Activated naive CD4-positive, alpha-beta T cell (primary cell): ENCODE measurements at regions not wholly inside any gene's neighbourhood (a gene's known extent, or its start where the extent isn't known, plus 50 kb on each side); places are given as distances from the start of the nearest gene placed in this dataset.
A peak's percentile ranks its signal among the peaks of the same experiment; 100 is the strongest.
"Not testable (repeated sequence)": the region's sequence is repeated elsewhere in the genome, so short reads cannot be mapped to it uniquely, and the experiment has no call there.

ENCODE experiments used
- DNase-seq, 4 experiments: peaks; one replicate each; lab custom pipeline; 2025; lab: John Stamatoyannopoulos, UW

DNA sequence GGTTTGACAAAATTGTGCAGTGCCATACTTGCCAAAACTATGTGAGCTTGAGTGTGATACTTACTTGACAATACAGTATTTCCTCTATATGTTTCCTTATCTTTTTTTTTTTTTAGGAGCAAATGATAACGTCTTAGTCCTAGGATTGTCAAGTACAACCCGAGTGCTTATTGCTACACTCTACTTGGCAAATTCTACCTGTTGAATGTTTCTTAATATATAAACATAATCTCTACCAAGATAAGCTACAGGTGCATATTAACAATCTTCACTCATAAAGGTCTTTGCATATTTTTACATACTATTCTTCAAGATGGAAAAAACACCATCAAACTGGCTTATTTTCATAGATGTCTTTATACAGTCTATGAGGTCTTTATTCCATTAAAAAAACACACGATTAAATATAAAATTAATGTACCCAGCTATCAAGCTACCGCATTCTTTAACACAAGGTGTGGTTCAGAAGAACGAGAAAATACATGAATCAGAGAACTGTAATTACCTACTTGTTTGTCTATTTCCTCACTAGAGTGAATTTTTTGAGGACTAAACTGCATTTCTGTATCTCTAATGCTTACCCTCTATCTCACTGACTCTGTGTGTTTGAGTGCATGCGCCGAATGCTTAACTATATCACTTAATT is 76.1 kb upstream of the PDSS1 start:
- DNase-seq = no peak

DNA sequence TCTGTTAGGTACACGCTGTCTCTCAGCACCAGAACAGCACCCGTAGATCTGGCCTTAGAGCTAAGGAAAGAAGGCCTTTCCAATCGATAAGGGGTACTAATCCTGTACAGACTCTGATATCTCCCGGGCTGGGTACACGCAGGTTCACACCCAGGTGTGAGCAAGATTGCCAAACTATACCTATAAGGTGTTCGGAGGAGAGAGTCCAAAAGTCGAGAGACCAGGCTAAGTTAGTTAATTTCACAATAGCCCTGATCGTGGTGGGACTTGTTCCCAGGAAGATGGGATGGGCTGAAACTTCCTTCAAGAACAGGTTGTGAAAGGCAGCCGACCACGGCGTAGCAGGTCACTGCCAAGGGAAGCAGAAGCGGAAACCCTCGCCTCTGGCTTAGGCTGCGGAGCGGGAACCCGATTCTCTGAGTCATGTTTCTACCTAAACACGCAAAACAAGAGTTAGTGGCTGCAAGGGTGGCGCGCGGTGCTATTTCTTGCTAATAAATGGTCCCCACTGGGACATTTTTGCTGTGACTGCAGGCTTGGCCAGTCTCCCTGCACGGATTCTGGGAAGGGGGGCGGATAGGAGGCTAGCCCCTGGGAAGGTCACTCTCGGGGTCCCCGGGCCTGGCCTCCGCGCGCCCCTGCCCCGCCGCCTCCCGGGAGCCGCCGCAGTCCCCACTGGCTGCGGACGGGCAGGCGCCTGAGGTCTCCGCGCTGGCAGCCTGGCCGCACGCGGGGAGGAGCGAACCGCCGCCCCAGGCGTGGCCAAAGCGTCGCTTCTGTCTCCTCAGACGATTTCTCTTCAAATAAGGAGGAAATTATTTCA is 75.4 kb upstream of the PDSS1 start:
- peak in 1 of 4 experiments; percentile 15 for DNase-seq

DNA sequence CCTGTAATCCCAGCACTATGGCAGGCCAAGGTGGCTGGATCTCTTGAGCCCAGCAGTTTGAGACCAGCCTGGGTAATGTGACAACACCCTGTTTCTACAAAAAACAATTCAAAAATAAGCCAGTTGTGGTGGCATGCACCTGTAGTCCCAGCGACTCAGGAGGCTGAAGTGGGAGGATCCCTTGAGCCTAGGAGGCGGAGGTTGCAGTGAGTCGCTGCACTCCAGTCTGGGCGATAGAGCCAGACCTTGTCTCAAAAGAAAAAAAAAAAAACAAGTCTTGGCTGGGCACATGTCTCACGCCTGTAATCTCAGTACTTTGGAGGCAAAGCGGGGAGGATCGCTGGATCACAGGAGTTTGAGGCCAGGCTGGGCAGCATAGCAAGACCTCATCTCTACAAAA is 74.6 kb upstream of the PDSS1 start:
- DNase-seq = no peak

DNA sequence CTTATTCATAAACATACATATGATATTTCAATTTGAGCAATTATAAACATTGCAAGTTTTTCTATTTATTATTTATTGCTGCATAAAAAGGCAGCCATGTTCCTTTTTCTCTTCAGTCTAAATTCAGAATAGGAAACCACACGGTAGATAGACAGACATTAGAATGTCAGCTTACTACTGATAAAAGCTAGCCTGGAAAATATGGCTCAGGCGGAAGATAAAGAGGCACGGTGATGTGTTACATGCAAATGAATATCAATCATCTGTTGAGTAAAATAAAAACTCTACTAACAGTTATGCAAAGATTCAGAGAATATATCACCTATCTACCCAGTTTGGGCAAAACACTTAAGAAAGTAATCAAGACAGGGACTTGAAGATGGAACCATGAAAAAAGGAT is 73.5 kb upstream of the PDSS1 start:
- DNase-seq = no peak

DNA sequence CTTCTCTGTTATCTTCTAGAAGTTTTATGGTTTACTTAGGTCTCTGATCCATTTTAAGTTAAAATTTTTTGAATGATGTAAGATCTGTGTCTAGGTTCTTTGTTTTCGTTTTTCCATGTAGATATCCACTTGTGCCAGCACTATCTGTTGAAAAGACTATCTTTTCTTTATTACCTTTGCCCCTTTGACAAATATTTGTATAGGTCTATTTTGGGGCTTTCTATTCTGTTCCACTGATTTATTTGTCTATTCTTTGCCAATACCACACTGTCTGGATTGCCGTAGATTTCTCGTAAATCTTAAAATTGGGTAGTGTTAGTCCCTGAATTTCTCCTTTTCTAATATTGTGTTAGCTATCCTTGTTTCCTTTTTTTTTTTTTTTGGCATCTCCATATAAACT is 71.4 kb upstream of the PDSS1 start:
- DNase-seq = no peak

DNA sequence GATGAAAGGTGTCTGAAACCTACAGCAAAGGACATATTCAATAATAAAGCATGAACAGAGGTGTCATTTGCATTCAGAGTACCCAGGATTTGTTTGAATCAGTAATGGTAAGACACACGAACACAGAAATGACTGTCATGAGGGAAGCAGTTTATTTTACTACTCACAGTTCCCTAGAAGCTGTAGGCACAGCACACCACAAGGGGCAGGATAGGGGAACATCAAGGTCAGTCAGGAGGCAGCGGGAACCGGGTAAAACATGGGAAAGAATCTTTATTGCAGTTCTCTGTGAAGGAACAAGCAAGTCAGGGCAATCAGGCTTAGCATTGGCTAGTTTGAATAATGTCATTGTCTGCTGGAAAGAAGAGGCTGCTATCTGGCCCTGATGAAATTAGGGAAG is 70.2 kb upstream of the PDSS1 start:
- DNase-seq = no peak

DNA sequence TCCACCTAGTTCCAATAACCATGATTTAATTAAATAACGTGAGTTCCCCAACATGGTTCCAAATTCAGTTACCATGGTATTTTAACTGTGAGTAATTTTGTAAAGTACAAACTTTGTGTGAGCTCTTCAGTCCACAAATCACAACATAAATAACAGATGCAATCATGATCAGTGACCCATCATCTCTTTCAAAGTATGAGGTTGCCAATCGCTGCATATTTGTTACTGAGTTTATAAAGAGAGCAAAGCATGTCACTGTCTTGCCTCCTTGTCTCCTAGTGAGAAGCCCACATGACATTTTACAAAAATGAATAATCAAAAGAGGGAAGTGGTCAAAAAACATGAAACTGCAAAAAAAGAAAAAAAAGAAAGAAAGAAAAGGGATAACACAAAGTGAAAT is 69.1 kb upstream of the PDSS1 start:
- DNase-seq = no peak

DNA sequence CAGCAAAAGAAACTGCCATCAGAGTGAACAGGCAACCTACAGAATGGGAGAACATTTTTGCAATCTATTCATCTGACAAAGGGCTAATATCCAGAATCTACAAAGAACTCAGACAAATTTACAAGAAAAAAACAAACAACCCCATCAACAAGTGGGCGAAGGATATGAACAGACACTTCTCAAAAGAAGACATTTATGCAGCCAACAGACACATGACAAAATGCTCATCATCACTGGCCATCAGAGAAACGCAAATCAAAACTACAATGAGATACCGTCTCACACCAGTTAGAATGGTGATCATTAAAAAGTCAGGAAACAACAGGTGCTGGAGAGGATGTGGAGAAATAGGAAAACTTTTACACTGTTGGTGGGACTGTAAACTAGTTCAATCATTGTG is 65.3 kb upstream of the PDSS1 start:
- not testable (repeated sequence) for DNase-seq

DNA sequence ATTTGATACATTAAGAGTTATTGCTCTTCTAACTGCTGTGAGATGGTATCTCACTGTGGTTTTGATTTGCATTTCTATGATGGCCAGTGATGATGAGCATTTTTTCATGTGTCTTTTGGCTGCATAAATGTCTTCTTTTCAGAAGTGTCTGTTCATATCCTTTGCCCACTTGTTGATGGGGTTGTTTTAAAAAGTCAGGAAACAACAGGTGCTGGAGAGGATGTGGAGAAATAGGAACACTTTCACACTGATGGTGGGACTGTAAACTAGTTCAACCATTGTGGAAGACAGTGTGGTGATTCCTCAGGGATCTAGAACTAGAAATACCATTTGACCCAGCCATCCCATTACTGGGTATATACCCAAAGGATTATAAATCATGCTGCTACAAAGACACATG is 63.4 kb upstream of the PDSS1 start:
- not testable (repeated sequence) for DNase-seq

DNA sequence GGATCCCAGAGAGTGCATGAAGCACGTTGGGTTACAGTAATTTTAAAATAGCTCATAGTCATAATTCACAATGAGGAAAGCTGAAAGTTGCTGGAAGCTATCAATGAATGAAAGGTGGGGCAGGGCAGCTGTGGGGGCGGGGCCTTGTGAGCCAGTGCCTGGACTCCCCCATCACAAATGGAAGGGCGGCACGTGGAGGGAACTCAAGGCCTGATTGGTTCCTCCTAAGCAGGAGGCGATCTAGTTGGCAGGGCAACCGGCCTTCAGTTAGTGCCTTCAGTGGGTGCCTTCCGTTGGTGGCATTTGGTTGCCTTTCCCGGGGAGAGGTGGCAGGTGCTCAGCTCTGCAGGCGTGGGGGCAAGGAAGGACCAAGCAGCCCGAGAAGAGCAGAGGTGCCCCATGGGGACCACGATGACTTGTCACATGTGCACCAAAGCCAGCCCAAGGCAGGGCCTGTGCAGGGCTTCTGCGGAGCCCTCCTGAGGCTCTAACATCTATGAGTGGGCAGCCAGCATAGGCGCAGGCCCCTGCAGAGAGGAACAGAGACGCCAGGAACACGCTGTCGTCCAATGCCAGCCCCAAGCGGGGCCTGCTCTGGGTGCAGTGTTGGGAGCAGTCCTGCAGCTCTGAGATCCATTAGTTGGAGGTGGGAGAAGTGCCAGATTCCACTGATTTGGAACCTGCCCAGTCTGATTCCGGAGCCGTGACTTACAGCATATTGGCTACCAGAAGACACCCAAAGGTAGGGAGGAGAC is 59.8 kb upstream of the PDSS1 start:
- DNase-seq = no peak

DNA sequence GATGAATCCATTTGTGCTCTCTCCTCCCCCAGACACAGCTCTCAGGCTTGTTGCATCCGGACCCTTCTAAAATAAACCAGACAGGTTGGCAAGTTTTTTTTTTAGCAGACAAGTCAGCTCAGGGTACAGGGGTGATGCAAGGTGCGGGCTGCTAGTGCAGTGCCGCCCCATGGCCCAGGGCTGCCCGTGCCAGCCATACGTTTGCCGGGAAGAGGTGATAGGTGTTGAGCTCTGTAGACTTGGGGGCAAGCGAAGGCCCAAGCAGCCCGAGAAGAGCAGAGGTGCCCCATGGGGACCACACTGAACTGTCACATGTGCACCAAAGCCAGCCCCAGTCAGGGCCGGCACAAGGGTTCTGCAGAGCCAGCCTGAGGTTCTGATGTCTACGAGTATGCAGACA is 57.1 kb upstream of the PDSS1 start:
- DNase-seq = no peak

DNA sequence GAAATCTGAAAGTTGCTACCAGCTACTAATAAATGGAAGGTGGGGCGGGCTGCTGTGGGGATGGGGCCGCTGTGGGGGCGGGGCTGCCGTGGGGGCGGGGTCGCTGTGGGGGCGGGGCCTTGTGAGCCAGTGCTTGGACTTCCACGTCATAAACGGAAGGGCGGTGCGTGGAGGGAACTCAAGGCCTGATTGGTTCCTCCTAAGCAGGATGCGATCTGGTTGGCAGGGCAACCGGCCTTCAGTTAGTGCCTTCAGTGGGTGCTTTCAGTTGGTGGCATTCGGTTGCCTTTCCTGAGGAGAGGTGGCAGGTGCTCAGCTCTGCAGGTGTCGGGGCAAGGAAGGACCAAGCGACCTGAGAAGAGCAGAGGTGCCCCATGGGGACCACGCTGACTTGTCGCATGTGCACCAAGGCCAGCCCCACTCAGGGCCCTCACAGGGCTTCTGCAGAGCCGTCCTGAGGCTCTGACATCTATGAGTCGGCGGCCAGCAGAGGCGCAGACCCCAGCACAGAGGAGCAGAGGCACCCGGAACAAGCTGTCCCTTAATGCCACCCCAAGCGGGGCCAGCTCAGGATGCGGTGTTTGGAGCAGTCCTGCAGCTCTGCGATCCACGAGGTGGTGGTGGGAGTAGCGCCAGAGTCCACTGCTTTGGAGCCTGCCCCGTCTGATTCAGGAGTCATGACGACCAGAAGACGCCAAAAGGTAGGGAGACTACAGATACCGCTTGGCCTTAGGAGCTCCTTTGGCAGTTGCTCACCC is 54.4 kb upstream of the PDSS1 start:
- DNase-seq = no peak

DNA sequence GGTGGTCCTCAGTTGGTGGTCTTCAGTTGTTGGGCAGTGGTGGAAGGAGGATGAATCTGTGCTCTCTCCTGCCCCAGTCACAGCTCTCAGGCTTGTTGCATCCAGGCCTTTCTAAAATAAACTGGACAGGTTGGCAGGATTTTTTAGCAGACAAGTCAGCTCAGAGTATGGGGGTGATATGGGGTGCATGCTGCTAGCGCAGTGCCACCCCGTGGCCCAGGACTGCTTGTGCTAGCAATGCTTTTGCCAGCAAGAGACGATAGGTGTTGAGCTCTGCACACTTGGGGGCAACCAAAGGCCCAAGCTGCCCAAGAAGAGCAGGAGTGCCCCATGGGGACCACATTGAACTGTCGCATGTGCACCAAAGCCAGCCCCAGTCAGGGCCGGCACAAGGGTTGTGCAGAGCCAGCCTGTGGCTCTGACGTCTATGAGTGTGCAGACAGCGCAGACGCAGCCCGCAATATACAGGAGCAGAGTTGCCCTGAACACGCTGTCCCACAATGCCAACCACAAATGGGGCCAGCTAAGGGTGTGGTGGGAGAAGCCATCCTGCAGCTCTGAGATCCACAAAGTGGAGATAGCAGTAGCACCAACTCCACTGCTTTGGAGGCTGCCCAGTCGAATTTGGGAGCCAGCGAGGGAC is 49.8 kb upstream of the PDSS1 start:
- DNase-seq = no peak
